22Rv1 (cell line): ENCODE measurements at regions not wholly inside any gene's neighbourhood (a gene's known extent, or its start where the extent isn't known, plus 50 kb on each side); places are given as distances from the start of the nearest gene placed in this dataset.

Source experiments
- H3K27ac ChIP-seq: fragments of 450-650 bp; 2 replicates; pipeline ENCODE4 v1.5.1; 2017
- CTCF ChIP-seq: fragments of 450-650 bp; IDR thresholded peaks from 2 replicates; pipeline ENCODE4 v1.5.1; 2017; ENCODE audit warnings: mild to moderate bottlenecking
- ZFX ChIP-seq: fragments of 450-650 bp; IDR thresholded peaks from 2 replicates; pipeline ENCODE4 v1.6.1; 2017; ENCODE audit warnings: antibody characterized with exemption, borderline replicate concordance

GRCh38 chr13:32962342-32962741, 53.9 kb upstream of the KL start:
- no peak overlapping the region for H3K27ac ChIP-seq
- TF ChIP-seq CTCF, result no peak
- TF ChIP-seq ZFX, result no peak

- no peak overlapping the region for H3K27ac ChIP-seq
- TF ChIP-seq CTCF (no peak), ZFX (no peak)
Observed at GRCh38 chr13:32964987-32965386, 51.2 kb upstream of the KL start.
